Prostate gland (tissue), 2 donors: ENCODE measurements at regions not wholly inside any gene's neighbourhood (a gene's known extent, or its start where the extent isn't known, plus 50 kb on each side); places are given as distances from the start of the nearest gene placed in this dataset.

ENCODE experiments used
- POLR2A ChIP-seq: fragments of 450-650 bp; IDR thresholded peaks from one replicate; pipeline ENCODE4 v1.6.1; 2016; ENCODE audit warnings: antibody characterized with exemption, mild to moderate bottlenecking
- TF ChIP-seq, protein P1 (sequence below), 4 experiments: fragments of 200-600 bp in 2 of 4; fragments of 450-650 bp in 2 of 4; sonication (generic) in 2 of 4; IDR thresholded peaks; 1 replicate in 3 of 4; 2 replicates in 1 of 4; pipeline ENCODE4 v1.5.1; 2016 to 2019; ENCODE audit warnings: antibody characterized with exemption in 4 of 4, mild to moderate bottlenecking in 2 of 4, moderate library complexity in 2 of 4

DNA sequence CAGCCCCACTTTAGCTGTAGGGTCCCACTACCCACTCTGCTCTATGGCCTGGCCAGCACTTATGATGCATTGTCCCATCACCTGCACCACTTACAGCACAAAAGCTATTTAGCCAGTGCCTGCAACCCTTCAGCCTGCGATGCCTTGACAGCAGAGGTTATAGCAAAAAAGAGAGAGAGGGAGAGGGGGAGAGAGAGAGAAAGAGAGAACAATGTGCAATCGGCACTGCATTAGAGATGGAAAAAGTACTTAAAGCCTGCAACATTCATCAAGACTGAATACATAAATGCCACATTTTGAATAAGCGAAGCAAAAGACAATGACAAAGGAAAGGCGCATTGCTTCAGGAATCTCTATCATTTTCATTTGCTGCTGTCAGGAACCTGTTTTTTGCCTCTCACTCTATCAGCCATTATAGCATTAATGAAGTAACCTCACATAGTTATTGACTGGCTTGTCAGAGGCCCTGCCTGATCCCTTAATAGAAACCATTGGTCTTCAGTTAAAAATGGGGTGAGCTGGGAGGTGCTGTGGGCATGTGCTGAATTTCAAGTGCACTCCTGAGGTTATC is 833.1 kb downstream of the BCL11A start:
- TF ChIP-seq, protein P1, sequence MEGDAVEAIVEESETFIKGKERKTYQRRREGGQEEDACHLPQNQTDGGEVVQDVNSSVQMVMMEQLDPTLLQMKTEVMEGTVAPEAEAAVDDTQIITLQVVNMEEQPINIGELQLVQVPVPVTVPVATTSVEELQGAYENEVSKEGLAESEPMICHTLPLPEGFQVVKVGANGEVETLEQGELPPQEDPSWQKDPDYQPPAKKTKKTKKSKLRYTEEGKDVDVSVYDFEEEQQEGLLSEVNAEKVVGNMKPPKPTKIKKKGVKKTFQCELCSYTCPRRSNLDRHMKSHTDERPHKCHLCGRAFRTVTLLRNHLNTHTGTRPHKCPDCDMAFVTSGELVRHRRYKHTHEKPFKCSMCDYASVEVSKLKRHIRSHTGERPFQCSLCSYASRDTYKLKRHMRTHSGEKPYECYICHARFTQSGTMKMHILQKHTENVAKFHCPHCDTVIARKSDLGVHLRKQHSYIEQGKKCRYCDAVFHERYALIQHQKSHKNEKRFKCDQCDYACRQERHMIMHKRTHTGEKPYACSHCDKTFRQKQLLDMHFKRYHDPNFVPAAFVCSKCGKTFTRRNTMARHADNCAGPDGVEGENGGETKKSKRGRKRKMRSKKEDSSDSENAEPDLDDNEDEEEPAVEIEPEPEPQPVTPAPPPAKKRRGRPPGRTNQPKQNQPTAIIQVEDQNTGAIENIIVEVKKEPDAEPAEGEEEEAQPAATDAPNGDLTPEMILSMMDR (IDR thresholded peaks at IDR 0.05) = no peak
- TF ChIP-seq POLR2A = no peak
